ENCODE measurements at regions not wholly inside any gene's neighbourhood (a gene's known extent, or its start where the extent isn't known, plus 50 kb on each side); places are given as distances from the start of the nearest gene placed in this dataset.

DNA sequence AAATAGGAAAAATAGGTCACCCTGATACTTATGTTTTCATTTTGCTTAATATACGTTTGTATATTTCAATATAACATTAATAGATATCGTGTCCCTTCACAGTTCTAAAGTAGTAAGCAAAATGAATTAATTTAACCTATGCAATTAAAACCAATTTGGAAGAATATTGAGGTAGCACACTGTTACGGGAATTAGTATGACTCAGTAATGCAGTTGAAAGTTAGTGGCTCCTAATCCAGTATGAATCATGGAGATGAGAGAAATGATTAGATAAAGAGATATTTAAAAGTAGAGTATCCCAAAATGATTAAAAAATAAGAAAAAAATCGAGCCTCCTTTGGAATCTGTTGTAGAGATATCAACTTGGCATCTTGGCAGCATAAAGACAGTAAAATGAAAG lies 177.0 kb upstream of the SLITRK6 start:
- H3K4me2 ChIP-seq (ENCODE audit: insufficient read depth, insufficient read length, low read length): no peak overlapping the region
- no peak for TF ChIP-seq CTCF (conservative IDR thresholded peaks at IDR 0.05)
- H3K23me2 ChIP-seq (ENCODE audit: insufficient read length, low read depth, low read length, poor library complexity, severe bottlenecking): no peaks in the 10 kb centered on the region
- H3K18ac ChIP-seq (ENCODE audit: insufficient read length, low read depth, low read length): no peak overlapping the region
- no peaks in the 10 kb centered on the region for H3K79me1 ChIP-seq (ENCODE audit: insufficient read depth, low read depth, low read length, poor library complexity, severe bottlenecking)
- no CpG with 5 or more reads among the region's 4 CpGs for WGBS (ENCODE audit: extremely low coverage, insufficient read length, low lambda C conversion rate)
- H4K8ac ChIP-seq (replicated peaks; ENCODE audit: insufficient read length, low read depth, low read length): no peak overlapping the region
- no peak overlapping the region for H3K56ac ChIP-seq (ENCODE audit: insufficient read length, low read depth, low read length)
- H3K9me3 ChIP-seq (ENCODE audit: control insufficient read depth, low read depth, low read length): no peaks in the 10 kb centered on the region
- H2BK5ac ChIP-seq (ENCODE audit: insufficient read length, low read length): no peak overlapping the region
- H3K27me3 ChIP-seq (ENCODE audit: insufficient read depth, low read length): no peaks in the 10 kb centered on the region
- no peaks in the 10 kb centered on the region for H3K79me2 ChIP-seq (ENCODE audit: insufficient read depth, low read length)
- no peak overlapping the region for H2BK15ac ChIP-seq (ENCODE audit: low read depth, low read length)
- no peak overlapping the region for H2AK5ac ChIP-seq (ENCODE audit: insufficient read length, low read length)
- no peak overlapping the region for H3T11ph ChIP-seq (ENCODE audit: low read length)
- no peaks in the 10 kb centered on the region for H4K20me1 ChIP-seq (ENCODE audit: control insufficient read depth, insufficient read depth, insufficient read length)
- no peaks in the 10 kb centered on the region for H3K4me1 ChIP-seq (ENCODE audit: insufficient read depth, low read length)
- Mint-ChIP-seq H3K4me3 (no peak overlapping the region), H3K4me1 (no peaks in the 10 kb centered on the region), H3K36me3 (ENCODE audit: insufficient read depth in 1 of 3, low read depth in 3 of 3) (no peaks in the 10 kb centered on the region), H3K27ac (no peak overlapping the region), H3K27me3 (ENCODE audit: low read depth) (no peaks in the 10 kb centered on the region), H3K9me3 (no peaks in the 10 kb centered on the region; a peak in 1 of 5 replicates)
- DNase-seq: no peak
- H3K23ac ChIP-seq (ENCODE audit: insufficient read length, low read depth, low read length): no peak overlapping the region
- no peak overlapping the region for H4K5ac ChIP-seq (ENCODE audit: insufficient read length, low read depth, low read length)
- no peak overlapping the region for H3K4ac ChIP-seq (ENCODE audit: low read depth, low read length)
- no peak overlapping the region for H2BK12ac ChIP-seq (ENCODE audit: insufficient read length, low read depth, low read length)
- no peak overlapping the region for H3K14ac ChIP-seq (ENCODE audit: insufficient read depth, low read length)
- H3K27ac ChIP-seq (ENCODE audit: insufficient read length, low read depth, low read length): no peak overlapping the region
- H2BK20ac ChIP-seq (ENCODE audit: low read depth, low read length, poor library complexity, severe bottlenecking): no peak overlapping the region
- no peak overlapping the region for H4K91ac ChIP-seq (ENCODE audit: insufficient read length, low read depth, low read length)
- no peak overlapping the region for H2BK120ac ChIP-seq (ENCODE audit: low read depth, low read length, poor library complexity, severe bottlenecking)
- H2AFZ ChIP-seq (ENCODE audit: low read length): no peak overlapping the region
- no peak overlapping the region for H3K9ac ChIP-seq (ENCODE audit: extremely low read depth, insufficient read length, low read length)

Measured in H9 (cell line).